GM21717 (cell line): ENCODE measurements at regions not wholly inside any gene's neighbourhood (a gene's known extent, or its start where the extent isn't known, plus 50 kb on each side); places are given as distances from the start of the nearest gene placed in this dataset.
"Not testable (repeated sequence)": the region's sequence is repeated elsewhere in the genome, so short reads cannot be mapped to it uniquely, and the experiment has no call there.

Experiments used
- ATAC-seq: cut with Tn5 transposase; IDR thresholded peaks from one replicate; pipeline ENCODE4 v1.9.1; 2021; ENCODE audit warnings: mild to moderate bottlenecking, moderate library complexity; ENCODE audit not compliant: unreplicated experiment

- ATAC-seq = not testable (repeated sequence)
Observed at GRCh38 chr2:91568391-91569338, 2877.2 kb downstream of the RPIA start.

GRCh38 chr2:91571239-91571923 is 2879.9 kb downstream of the RPIA start:
- not testable (repeated sequence) for ATAC-seq

GRCh38 chr2:91573018-91573417 is 2881.5 kb downstream of the RPIA start:
- not testable (repeated sequence) for ATAC-seq

GRCh38 chr2:91573755-91574154 is 2882.3 kb downstream of the RPIA start:
- ATAC-seq = not testable (repeated sequence)

GRCh38 chr2:91574255-91574654 is 2882.8 kb downstream of the RPIA start:
- ATAC-seq = not testable (repeated sequence)

GRCh38 chr2:91575701-91576100 is 2884.2 kb downstream of the RPIA start:
- not testable (repeated sequence) for ATAC-seq

GRCh38 chr2:91577406-91577805 is 2885.9 kb downstream of the RPIA start:
- ATAC-seq = not testable (repeated sequence)

GRCh38 chr2:91578678-91579077 is 2887.2 kb downstream of the RPIA start:
- ATAC-seq = not testable (repeated sequence)

- not testable (repeated sequence) for ATAC-seq
Observed at GRCh38 chr2:91579555-91579954, 2888.1 kb downstream of the RPIA start.

GRCh38 chr2:91580043-91580442 is 2888.6 kb downstream of the RPIA start:
- ATAC-seq = not testable (repeated sequence)

- ATAC-seq = not testable (repeated sequence)
Observed at GRCh38 chr2:91587098-91587497, 2895.6 kb downstream of the RPIA start.

- not testable (repeated sequence) for ATAC-seq
Observed at GRCh38 chr2:91587908-91588535, 2896.5 kb downstream of the RPIA start.

GRCh38 chr2:91588782-91589223 is 2897.3 kb downstream of the RPIA start:
- ATAC-seq = not testable (repeated sequence)

GRCh38 chr2:91589454-91590328 is 2898.2 kb downstream of the RPIA start:
- ATAC-seq = not testable (repeated sequence)

GRCh38 chr2:91590381-91590780 is 2898.9 kb downstream of the RPIA start:
- not testable (repeated sequence) for ATAC-seq

- ATAC-seq = not testable (repeated sequence)
Observed at GRCh38 chr2:91591066-91591465, 2899.6 kb downstream of the RPIA start.

- ATAC-seq = not testable (repeated sequence)
Observed at GRCh38 chr2:91597436-91597835, 2906.0 kb downstream of the RPIA start.

GRCh38 chr2:91598519-91598918 is 2907.0 kb downstream of the RPIA start:
- not testable (repeated sequence) for ATAC-seq

- not testable (repeated sequence) for ATAC-seq
Observed at GRCh38 chr2:91599000-91599399, 2907.5 kb downstream of the RPIA start.

- ATAC-seq = not testable (repeated sequence)
Observed at GRCh38 chr2:91602860-91603259, 2911.4 kb downstream of the RPIA start.
